Spleen (tissue), 11 donors: ENCODE measurements at regions not wholly inside any gene's neighbourhood (a gene's known extent, or its start where the extent isn't known, plus 50 kb on each side); places are given as distances from the start of the nearest gene placed in this dataset.

Source experiments
- DNase-seq: peaks from one replicate; pipeline ENCODE4 v3.0.0-alpha.2; 2020
- H3K27ac ChIP-seq, 8 donors: fragments of 200-600 bp; sonication (generic) in 7 of 8; 1 replicate in 4 of 8; 2 replicates in 4 of 8; pipeline versions ENCODE4 v1.5.0 to v1.8.0; 2016 to 2021; ENCODE audit warnings: inconsistent platforms in 4 of 8, mild to moderate bottlenecking in 4 of 8, moderate library complexity in 1 of 8
- H3K27me3 ChIP-seq, 7 donors: fragments of 200-600 bp; sonication (generic) in 6 of 7; replicated peaks in 1 of 7; 1 replicate in 4 of 7; 2 replicates in 3 of 7; pipeline versions ENCODE4 v1.5.0 to v1.8.0; 2016 to 2021; ENCODE audit warnings: inconsistent platforms in 3 of 7, mild to moderate bottlenecking in 1 of 7
- H3K36me3 ChIP-seq, 6 donors: fragments of 200-600 bp; sonication (generic) in 5 of 6; 1 replicate in 4 of 6; 2 replicates in 2 of 6; pipeline versions ENCODE4 v1.5.0 to v1.8.0; 2016 to 2021; ENCODE audit warnings: inconsistent platforms in 2 of 6
- H3K4me1 ChIP-seq, 6 donors: fragments of 200-600 bp; sonication (generic) in 5 of 6; 1 replicate in 3 of 6; 2 replicates in 3 of 6; pipeline versions ENCODE4 v1.5.0 to v1.8.0; 2016 to 2021; ENCODE audit warnings: inconsistent platforms in 3 of 6
- H3K4me3 ChIP-seq, 8 donors: fragments of 200-600 bp; sonication (generic) in 7 of 8; 1 replicate in 4 of 8; 2 replicates in 4 of 8; pipeline versions ENCODE4 v1.5.0 to v1.8.0; 2016 to 2021; ENCODE audit warnings: inconsistent platforms in 4 of 8, mild to moderate bottlenecking in 4 of 8, moderate library complexity in 2 of 8
- H3K9me3 ChIP-seq, 8 donors: fragments of 200-600 bp; sonication (generic) in 7 of 8; 1 replicate in 4 of 8; 2 replicates in 4 of 8; pipeline versions ENCODE4 v1.5.0 to v1.8.0; 2016 to 2021; ENCODE audit warnings: inconsistent platforms in 4 of 8
- CTCF ChIP-seq, 11 experiments: fragments of 200-600 bp in 7 of 11; fragments of 450-650 bp in 4 of 11; sonication (generic) in 4 of 11; IDR thresholded peaks in 8 of 11; conservative IDR thresholded peaks in 3 of 11; 1 replicate in 7 of 11; 2 replicates in 4 of 11; pipeline versions ENCODE4 v1.4.0 to v1.8.0; 2016 to 2021; ENCODE audit warnings: antibody characterized with exemption in 11 of 11, inconsistent platforms in 4 of 11, mild to moderate bottlenecking in 1 of 11
- POLR2A ChIP-seq, 3 donors: fragments of 450-650 bp; IDR thresholded peaks; one replicate each; pipeline ENCODE4 v1.5.1; 2017; ENCODE audit warnings: antibody characterized with exemption in 3 of 3, mild to moderate bottlenecking in 1 of 3
- POLR2AphosphoS5 ChIP-seq, 3 donors: sonication (generic); formaldehyde crosslinking; IDR thresholded peaks; one replicate each; pipeline ENCODE4 v1.5.1; 2017; ENCODE audit warnings: antibody characterized with exemption in 3 of 3
- WGBS, 5 donors: extraction: QIAGEN DNeasy Blood & Tissue Kit in 3 of 5; methylation state at CpG; one replicate each; pipeline versions ENCODE4 v1.1.5 to v1.1.7; 2013 to 2018; 5-methylcytosine and 5-hydroxymethylcytosine counted together
- intact Hi-C: fragments of 100-400 bp; cut with DNase I; formaldehyde crosslinking; loops from one replicate; pipeline ENCODE4 v1.15.0; 2023; ENCODE audit warnings: low total_unique reads
- donor health status: healthy with polysubstance abuse.
- donor health status: DM: no; HTN: no; CAD: no; lungs with moderate emphysema.
- donor health status: DM: no; HTN: no; CAD: no.
- donor health status: Bipolar disorder and iron deficiency.
- donor health status: healthy.
- donor health status: DM: no; HTN: no; CAD: no.
- donor health status: DM: yes; HTN: yes; CAD: no.

GRCh38 chr2:120592084-120592483, 143.6 kb upstream of the GLI2 start:
- H3K27ac ChIP-seq, result no peak overlapping the region

GRCh38 chr2:120593921-120594686, 141.6 kb upstream of the GLI2 start:
- intact Hi-C loops, result no loop called here
- no peak for TF ChIP-seq POLR2AphosphoS5 (IDR thresholded peaks at IDR 0.05)
- TF ChIP-seq CTCF (IDR thresholded peaks at IDR 0.05 in 8 of 11, conservative IDR thresholded peaks at IDR 0.05 in 3 of 11), result no peak
- no peak for TF ChIP-seq POLR2A (IDR thresholded peaks at IDR 0.05)

More at GRCh38 chr2:120592084-120592483, 143.6 kb upstream of the GLI2 start:
- Histone ChIP-seq H3K27me3 (peaks cover 0 to 71% (median 12%) of the 10 kb centered on the region in 7 donors), H3K9me3 (no peaks in the 10 kb centered on the region), H3K36me3 (no peaks in the 10 kb centered on the region), H3K4me3 (no peak overlapping the region), H3K4me1 (peaks cover 0 to 8% (median 2%) of the 10 kb centered on the region in 6 donors)
- WGBS, 5 donors, result 70 to 90% (median 84%) methylated on average over 9 to 10 of the region's 10 CpGs
- TF ChIP-seq POLR2A (IDR thresholded peaks at IDR 0.05) (no peak), POLR2AphosphoS5 (IDR thresholded peaks at IDR 0.05) (no peak), CTCF (IDR thresholded peaks at IDR 0.05 in 8 of 11, conservative IDR thresholded peaks at IDR 0.05 in 3 of 11) (no peak)
- intact Hi-C loops, result no loop called here
- DNase-seq, result no peak

GRCh38 chr2:120594856-120595685, 140.6 kb upstream of the GLI2 start:
- no peaks in the 10 kb centered on the region for H3K36me3 ChIP-seq
- no peak overlapping the region for H3K27ac ChIP-seq
- H3K4me1 ChIP-seq, result no peaks in the 10 kb centered on the region
- H3K27me3 ChIP-seq, result peaks cover 0 to 41% (median 0%) of the 10 kb centered on the region in 7 donors
- TF ChIP-seq POLR2A (IDR thresholded peaks at IDR 0.05) (no peak), POLR2AphosphoS5 (IDR thresholded peaks at IDR 0.05) (no peak), CTCF (IDR thresholded peaks at IDR 0.05 in 8 of 11, conservative IDR thresholded peaks at IDR 0.05 in 3 of 11) (no peak)
- H3K4me3 ChIP-seq, result no peak overlapping the region
- intact Hi-C loops, result no loop called here
- peaks cover 0 to 5% (median 0%) of the 10 kb centered on the region in 8 donors for H3K9me3 ChIP-seq
- WGBS, 5 donors, result 75 to 89% (median 80%) methylated on average over 7 to 8 of the region's 8 CpGs
- peak; percentile 53 for DNase-seq

More at GRCh38 chr2:120593921-120594686, 141.6 kb upstream of the GLI2 start:
- DNase-seq, result peak; percentile 17
- H3K27me3 ChIP-seq, result peaks cover 0 to 51% (median 0%) of the 10 kb centered on the region in 7 donors
- no peak overlapping the region for H3K27ac ChIP-seq
- 85 to 93% (median 91%) methylated on average over 9 of the region's 9 CpGs for WGBS, 5 donors
- H3K36me3 ChIP-seq, result no peaks in the 10 kb centered on the region
- H3K9me3 ChIP-seq, result peaks cover 0 to under 1% (median 0%) of the 10 kb centered on the region in 8 donors
- H3K4me3 ChIP-seq, result no peak overlapping the region
- H3K4me1 ChIP-seq, result no peaks in the 10 kb centered on the region

GRCh38 chr2:120595739-120596138, 139.9 kb upstream of the GLI2 start:
- H3K27ac ChIP-seq, result no peak overlapping the region
- WGBS, 5 donors, result 64 to 92% (median 70%) methylated on average over 1 of the region's 1 CpG
- peaks cover 0 to 5% (median 0%) of the 10 kb centered on the region in 8 donors for H3K9me3 ChIP-seq
- no peak overlapping the region for H3K4me3 ChIP-seq
- TF ChIP-seq POLR2AphosphoS5 (IDR thresholded peaks at IDR 0.05) (no peak), POLR2A (IDR thresholded peaks at IDR 0.05) (no peak), CTCF (IDR thresholded peaks at IDR 0.05 in 8 of 11, conservative IDR thresholded peaks at IDR 0.05 in 3 of 11) (no peak)
- H3K36me3 ChIP-seq, result no peaks in the 10 kb centered on the region
- no peaks in the 10 kb centered on the region for H3K4me1 ChIP-seq
- intact Hi-C loops, result no loop called here
- H3K27me3 ChIP-seq, result peaks cover 0 to 37% (median 0%) of the 10 kb centered on the region in 7 donors
- DNase-seq, result no peak
